Activated T-cell treated with anti-CD3 and anti-CD28 coated beads, Interleukin-2, amount 50 U/mL, for 72 hours (primary cell): ENCODE measurements at regions not wholly inside any gene's neighbourhood (a gene's known extent, or its start where the extent isn't known, plus 50 kb on each side); places are given as distances from the start of the nearest gene placed in this dataset.

ENCODE experiments used
- ATAC-seq, 2 donors: fragments of 150-1000 bp; cut with Tn5 transposase; replicated peaks in 1 of 2; 2 replicates each; pipeline ENCODE4 v1.10.0; 2021; ENCODE audit warnings: moderate library complexity in 2 of 2, mild to moderate bottlenecking in 1 of 2
- DNase-seq, 2 donors: peaks; one replicate each; pipeline ENCODE4 v3.0.0; 2021 to 2022; ENCODE audit warnings: mixed read lengths in 1 of 2
- H3K27ac Mint-ChIP-seq: one replicate; pipeline ENCODE4 v1.8.0; 2022; ENCODE audit warnings: mild to moderate bottlenecking, moderate library complexity, mixed read lengths
- H3K27me3 Mint-ChIP-seq: one replicate; pipeline ENCODE4 v1.8.0; 2022; ENCODE audit warnings: low read depth, mixed read lengths
- H3K36me3 Mint-ChIP-seq, 2 donors: one replicate each; pipeline ENCODE4 v1.8.0; 2022; ENCODE audit warnings: mixed read lengths in 2 of 2, mild to moderate bottlenecking in 1 of 2; ENCODE audit not compliant: insufficient read depth in 2 of 2
- H3K4me1 Mint-ChIP-seq: one replicate; pipeline ENCODE4 v1.8.0; 2022; ENCODE audit warnings: low read depth, mixed read lengths
- H3K4me3 Mint-ChIP-seq, 2 donors: one replicate each; pipeline ENCODE4 v1.8.0; 2022; ENCODE audit warnings: mild to moderate bottlenecking in 2 of 2, mixed read lengths in 2 of 2, moderate library complexity in 2 of 2
- H3K9me3 Mint-ChIP-seq, 2 donors: one replicate each; pipeline ENCODE4 v1.8.0; 2022; ENCODE audit warnings: mixed read lengths in 2 of 2

DNA sequence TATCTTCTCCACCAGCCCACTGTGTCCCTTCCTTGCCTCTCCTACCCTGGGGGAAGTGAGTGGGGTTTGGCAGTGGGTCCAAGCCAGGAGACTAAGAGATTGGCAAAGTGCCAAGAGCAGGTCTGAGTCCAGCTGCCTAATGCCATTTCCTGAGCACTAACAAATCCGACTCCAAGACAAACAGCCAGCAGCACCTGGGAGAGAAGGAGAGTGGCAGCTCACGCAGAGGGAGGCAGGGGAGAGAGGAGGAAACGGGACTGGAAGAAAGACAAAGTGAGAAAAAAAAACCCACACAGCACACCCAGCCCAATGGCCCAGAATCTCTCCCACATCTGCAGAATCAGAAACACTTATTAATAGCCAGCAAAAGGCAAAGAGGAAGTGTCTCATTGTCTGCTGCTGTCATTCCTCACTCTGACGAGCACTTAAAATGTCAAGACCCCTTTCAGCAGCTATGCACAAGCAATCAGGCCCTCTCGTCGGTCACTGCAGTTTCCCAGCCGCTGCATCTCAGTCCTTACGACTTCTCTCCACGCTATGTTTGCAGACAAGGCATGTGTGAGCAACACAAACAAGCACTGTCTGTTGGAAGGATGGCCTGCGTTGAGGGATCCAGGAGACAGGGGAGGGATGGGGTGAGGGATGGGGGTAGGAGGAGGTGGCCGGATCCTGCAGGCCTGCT, 558.4 kb upstream of the CADM1 start:
- Mint-ChIP-seq H3K4me1 (no peaks in the 10 kb centered on the region), H3K4me3 (no peak overlapping the region), H3K27me3 (no peaks in the 10 kb centered on the region), H3K9me3 (peaks cover 0 to 1% of the 10 kb centered on the region in 2 donors), H3K36me3 (no peaks in the 10 kb centered on the region), H3K27ac (no peak overlapping the region)
- no peak for ATAC-seq
- no peak for DNase-seq

DNA sequence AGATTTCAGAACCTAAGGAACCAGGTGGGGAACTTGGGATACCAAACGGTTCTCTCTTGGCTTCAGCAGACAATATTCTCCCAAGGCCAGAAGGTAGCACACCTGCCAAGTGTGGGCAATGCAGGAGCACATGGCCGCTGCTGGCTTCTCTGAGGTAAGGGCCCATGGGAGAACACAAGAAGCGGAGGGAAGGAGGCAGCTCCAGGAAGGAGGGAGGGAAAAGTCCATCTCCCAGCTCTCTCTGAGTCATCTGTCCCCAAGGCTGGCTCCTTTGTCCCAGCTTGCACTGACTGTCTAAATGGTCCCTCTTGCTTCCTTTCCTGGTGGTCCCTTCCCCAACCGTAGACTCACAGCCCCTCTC, 557.9 kb upstream of the CADM1 start:
- Mint-ChIP-seq H3K4me3 (no peak overlapping the region), H3K27ac (no peak overlapping the region), H3K4me1 (no peaks in the 10 kb centered on the region), H3K36me3 (no peaks in the 10 kb centered on the region), H3K27me3 (no peaks in the 10 kb centered on the region), H3K9me3 (peaks cover 0 to 1% of the 10 kb centered on the region in 2 donors)
- no peak for ATAC-seq
- DNase-seq: no peak

DNA sequence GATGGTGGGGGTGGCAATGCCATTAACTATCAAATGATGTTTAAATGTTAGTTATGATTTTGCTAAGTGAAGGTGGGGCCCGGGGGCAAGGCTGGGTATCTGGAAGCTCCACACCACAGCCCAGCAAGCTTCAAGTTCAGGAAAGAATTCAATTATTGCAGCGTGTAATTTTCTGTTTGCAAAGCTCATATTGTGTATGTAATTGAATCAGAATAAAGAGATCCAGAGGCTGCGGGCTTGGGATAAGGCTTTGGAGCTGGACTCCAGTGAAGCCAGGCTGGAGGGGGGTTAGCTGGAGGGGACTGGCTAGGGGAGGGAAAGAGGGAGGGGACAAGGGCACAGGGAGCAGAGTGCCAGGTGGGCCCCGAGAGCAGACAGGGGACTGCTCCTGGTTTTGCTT, 557.1 kb upstream of the CADM1 start:
- no peak overlapping the region for H3K27ac Mint-ChIP-seq
- H3K9me3 Mint-ChIP-seq: peaks cover 0 to 1% of the 10 kb centered on the region in 2 donors
- ATAC-seq: no peak
- H3K4me1 Mint-ChIP-seq: no peaks in the 10 kb centered on the region
- H3K36me3 Mint-ChIP-seq: no peaks in the 10 kb centered on the region
- DNase-seq: no peak
- no peaks in the 10 kb centered on the region for H3K27me3 Mint-ChIP-seq
- no peak overlapping the region for H3K4me3 Mint-ChIP-seq

DNA sequence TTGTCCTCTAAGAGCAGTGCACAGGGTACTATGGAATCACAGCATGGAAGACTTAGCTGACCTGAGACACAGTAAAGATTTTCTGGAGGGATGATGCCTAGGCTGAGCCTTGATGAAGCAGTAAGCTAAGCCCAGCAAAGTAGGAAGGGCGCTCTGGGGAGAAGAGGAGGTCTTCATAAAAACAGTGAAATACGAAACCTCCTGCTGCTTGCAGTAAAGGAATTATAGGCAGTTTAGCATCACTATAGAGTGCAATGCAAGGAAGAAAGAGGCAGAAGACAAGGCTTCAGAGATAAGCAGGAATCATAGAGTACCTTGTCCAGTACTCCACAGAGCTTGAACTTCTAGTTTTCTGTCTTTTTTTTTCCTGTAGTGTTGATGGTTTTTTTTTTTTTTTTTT, 555.7 kb upstream of the CADM1 start:
- DNase-seq (no peak), ATAC-seq (no peak)
- H3K27ac Mint-ChIP-seq: no peak overlapping the region
- H3K4me1 Mint-ChIP-seq: no peaks in the 10 kb centered on the region
- peaks cover 0 to 1% of the 10 kb centered on the region in 2 donors for H3K9me3 Mint-ChIP-seq
- H3K36me3 Mint-ChIP-seq: no peaks in the 10 kb centered on the region
- H3K27me3 Mint-ChIP-seq: no peaks in the 10 kb centered on the region
- H3K4me3 Mint-ChIP-seq: no peak overlapping the region

DNA sequence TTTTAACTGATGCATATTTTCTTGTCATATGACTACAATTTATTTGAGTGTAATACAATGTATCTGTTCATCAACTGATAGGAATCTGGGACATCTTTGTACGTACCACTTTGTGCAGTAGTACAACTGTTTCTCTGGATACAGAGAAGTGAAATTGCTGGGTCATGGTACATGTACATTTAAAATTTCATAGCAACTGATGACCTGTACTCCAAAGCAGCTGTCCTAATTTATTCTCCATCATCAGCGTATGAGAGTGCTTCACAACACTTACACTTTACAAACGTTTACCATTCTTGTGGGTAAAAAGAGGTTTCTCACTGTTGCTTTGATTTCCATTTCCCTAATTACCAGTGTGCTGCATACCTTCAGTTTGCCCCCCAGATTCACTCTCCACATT, 552.8 kb upstream of the CADM1 start:
- DNase-seq (no peak), ATAC-seq (no peak)
- Mint-ChIP-seq H3K4me1 (no peaks in the 10 kb centered on the region), H3K27me3 (peaks cover 6% of the 10 kb centered on the region), H3K9me3 (peaks cover 0 to 1% of the 10 kb centered on the region in 2 donors), H3K27ac (no peak overlapping the region), H3K4me3 (no peak overlapping the region), H3K36me3 (no peaks in the 10 kb centered on the region)

DNA sequence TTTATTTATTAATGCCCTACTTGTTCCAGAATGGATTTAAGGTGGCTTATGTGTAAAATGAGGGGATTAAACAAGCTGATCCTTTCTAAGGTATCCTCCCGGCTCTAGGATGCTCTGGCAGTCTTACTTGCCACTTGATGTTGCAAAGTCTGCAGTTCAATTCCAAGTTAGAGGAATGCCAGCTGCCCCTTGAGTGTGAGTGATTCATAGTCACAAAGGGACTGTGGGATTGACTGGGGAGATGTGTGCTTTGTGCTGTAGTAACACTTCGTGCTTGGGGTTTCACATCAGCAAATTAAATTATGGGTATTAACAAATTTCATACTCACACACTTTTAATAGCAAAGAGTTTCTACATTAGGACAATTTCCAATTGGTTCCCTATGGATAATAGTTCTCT, 550.8 kb upstream of the CADM1 start:
- no peaks in the 10 kb centered on the region for H3K36me3 Mint-ChIP-seq
- H3K4me3 Mint-ChIP-seq: no peak overlapping the region
- ATAC-seq: no peak
- H3K9me3 Mint-ChIP-seq: peaks cover 0 to 1% of the 10 kb centered on the region in 2 donors
- no peak for DNase-seq
- H3K4me1 Mint-ChIP-seq: no peaks in the 10 kb centered on the region
- H3K27ac Mint-ChIP-seq: no peak overlapping the region
- H3K27me3 Mint-ChIP-seq: peaks cover 6% of the 10 kb centered on the region

DNA sequence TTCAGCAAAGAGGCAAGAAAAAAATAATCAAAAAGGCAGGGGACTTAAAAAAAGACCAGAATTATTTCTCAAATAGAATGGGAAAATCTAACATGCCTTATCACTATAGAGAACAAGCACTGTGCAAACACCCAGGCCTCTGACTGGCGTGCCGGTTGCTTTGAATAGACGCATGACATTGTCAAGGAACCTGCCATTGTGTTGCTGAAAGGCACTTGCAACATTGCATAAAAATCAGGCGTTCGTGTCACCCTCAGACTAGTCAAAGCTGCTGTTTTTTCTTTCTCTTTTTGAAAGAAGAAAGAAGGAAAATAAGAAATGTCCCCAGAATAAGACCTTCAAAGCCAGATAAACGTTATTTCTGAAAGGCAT, 549.3 kb upstream of the CADM1 start:
- H3K4me1 Mint-ChIP-seq: no peaks in the 10 kb centered on the region
- no peak overlapping the region for H3K27ac Mint-ChIP-seq
- no peak overlapping the region for H3K4me3 Mint-ChIP-seq
- H3K9me3 Mint-ChIP-seq: no peaks in the 10 kb centered on the region
- no peak for DNase-seq
- no peak for ATAC-seq
- peaks cover 6% of the 10 kb centered on the region for H3K27me3 Mint-ChIP-seq
- H3K36me3 Mint-ChIP-seq: no peaks in the 10 kb centered on the region

DNA sequence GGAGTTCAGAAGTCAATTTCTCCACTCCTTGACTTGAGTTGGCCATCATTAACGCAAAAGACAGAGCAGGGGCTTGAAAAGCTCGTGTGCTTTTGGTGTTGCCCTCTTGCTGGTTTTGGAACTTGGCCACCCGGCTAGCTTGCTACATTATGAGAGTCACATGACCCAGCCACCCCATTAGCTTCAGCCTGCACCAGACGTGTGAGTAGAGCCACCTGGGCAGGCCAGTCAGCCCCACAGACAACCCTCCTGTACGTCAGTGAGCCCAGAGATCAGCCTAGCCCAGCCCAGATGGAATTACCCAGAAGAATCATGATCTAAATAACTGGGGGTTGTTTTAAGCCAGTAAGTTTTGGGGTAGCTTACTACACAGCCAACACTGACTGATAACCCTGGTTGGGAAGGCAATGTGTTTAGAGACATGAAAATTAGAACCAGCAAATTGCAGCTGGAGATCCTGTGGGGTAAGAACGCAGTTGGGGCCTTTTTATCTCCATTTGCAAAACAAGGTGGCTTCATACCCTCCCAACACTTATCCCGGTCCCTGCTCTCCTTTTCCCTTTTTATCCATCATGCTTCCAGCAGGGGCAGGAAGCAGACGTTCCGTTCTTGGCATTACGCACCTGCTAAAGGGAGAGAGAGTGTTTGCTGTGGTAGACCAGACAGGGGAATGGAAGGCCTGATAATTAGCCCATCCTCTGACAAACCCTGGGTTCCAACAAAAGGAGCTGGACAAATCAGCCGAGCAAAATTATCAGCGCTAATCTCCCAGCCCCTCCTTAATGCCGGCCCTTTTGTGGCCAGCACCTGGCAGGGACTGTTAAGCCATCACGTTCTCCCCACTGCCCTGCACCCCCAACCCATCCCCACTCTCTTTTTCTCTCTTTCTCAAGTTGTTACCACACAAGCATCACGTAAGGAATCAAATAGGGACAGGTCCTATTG, 548.7 kb upstream of the CADM1 start:
- Mint-ChIP-seq H3K4me1 (no peaks in the 10 kb centered on the region), H3K27ac (no peak overlapping the region), H3K36me3 (no peaks in the 10 kb centered on the region), H3K9me3 (no peaks in the 10 kb centered on the region), H3K4me3 (no peak overlapping the region), H3K27me3 (peaks cover 6% of the 10 kb centered on the region)
- DNase-seq: no peak
- no peak for ATAC-seq

DNA sequence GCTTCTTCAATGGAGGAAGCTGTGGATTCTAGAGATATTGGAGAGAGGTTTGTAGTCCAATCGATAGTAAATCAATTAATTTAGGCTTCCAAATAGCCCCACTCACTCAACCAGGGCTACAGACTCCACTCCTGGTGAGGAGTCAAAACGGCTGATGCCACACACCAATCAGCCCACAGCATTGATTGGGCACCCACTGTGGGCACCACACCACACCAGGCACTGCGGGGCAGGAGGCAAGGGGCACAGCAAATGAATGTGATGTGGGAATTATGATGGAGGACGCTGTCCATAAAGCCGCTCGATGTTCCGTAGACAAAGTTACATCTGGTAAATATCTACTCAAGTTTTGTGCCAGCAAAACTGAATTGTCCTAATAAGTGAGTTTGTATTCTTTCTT, 547.3 kb upstream of the CADM1 start:
- H3K4me3 Mint-ChIP-seq: no peak overlapping the region
- peaks cover 6% of the 10 kb centered on the region for H3K27me3 Mint-ChIP-seq
- no peaks in the 10 kb centered on the region for H3K4me1 Mint-ChIP-seq
- DNase-seq (no peak), ATAC-seq (no peak)
- H3K36me3 Mint-ChIP-seq: no peaks in the 10 kb centered on the region
- no peak overlapping the region for H3K27ac Mint-ChIP-seq
- H3K9me3 Mint-ChIP-seq: no peaks in the 10 kb centered on the region

DNA sequence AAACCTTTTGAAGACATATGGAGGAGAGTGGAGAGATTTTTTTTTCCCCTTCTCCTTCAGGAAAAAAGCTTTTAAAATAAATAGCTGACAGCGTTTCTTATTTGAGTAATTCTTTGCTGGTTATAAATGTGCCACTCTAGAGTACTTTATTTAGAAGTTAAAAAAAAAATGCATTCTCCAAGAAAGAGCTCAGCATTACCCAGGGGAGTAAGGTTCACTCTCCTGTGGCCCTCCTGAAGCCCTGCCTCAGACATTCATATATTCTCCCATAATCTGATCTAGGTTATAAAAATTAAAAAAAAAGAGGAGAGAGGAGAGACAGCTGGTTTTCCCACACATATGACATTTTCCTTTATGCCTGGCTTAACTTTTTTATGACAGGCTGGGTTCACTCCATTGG, 545.2 kb upstream of the CADM1 start:
- H3K4me1 Mint-ChIP-seq: no peaks in the 10 kb centered on the region
- H3K27me3 Mint-ChIP-seq: peaks cover 6% of the 10 kb centered on the region
- H3K9me3 Mint-ChIP-seq: no peaks in the 10 kb centered on the region
- H3K4me3 Mint-ChIP-seq: no peak overlapping the region
- H3K36me3 Mint-ChIP-seq: no peaks in the 10 kb centered on the region
- ATAC-seq: no peak
- H3K27ac Mint-ChIP-seq: no peak overlapping the region
- no peak for DNase-seq

DNA sequence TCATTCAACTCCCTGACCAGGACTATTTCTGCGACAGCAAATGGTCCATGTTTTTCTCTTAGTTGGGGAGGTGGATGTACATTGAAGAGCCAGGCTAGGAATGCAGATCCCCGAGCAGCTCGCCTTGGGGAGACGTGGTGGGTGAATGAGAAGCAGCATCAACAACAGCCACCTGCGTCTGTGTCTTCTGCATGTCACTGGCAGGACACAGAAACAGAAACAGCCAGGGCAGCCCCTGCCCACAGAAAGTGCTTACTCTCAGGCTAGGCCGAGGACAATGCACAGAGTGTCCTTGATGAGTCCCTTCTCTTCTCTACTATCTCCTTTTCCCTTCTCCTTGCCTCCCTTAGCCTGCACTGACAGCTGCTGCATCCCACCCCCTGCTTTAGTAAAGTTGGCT, 541.9 kb upstream of the CADM1 start:
- DNase-seq (no peak), ATAC-seq (no peak)
- H3K9me3 Mint-ChIP-seq: peaks cover 0 to 3% of the 10 kb centered on the region in 2 donors
- no peaks in the 10 kb centered on the region for H3K36me3 Mint-ChIP-seq
- H3K27ac Mint-ChIP-seq: no peak overlapping the region
- no peaks in the 10 kb centered on the region for H3K4me1 Mint-ChIP-seq
- no peaks in the 10 kb centered on the region for H3K27me3 Mint-ChIP-seq
- H3K4me3 Mint-ChIP-seq: no peak overlapping the region

DNA sequence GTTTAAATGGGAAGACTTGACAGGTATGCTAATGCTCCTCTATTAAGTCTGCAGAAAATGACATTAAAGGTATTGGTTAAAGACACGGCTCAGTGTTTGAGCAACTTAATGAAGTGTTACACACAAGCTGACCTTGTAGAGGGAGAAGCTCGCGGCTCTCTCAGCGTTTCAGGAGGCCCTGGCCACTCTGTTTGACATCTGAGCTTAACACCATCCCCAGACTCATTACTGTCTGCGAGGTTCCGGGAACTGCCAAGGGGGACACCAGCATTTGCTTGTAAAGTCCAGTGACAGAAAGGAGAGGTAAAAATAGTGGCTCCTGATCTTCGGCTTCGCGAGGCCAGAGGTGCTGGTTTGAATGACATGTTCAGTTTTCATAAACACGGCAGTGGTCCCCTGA, 540.7 kb upstream of the CADM1 start:
- H3K9me3 Mint-ChIP-seq: peaks cover 0 to 3% of the 10 kb centered on the region in 2 donors
- no peaks in the 10 kb centered on the region for H3K4me1 Mint-ChIP-seq
- ATAC-seq (no peak), DNase-seq (no peak)
- no peak overlapping the region for H3K27ac Mint-ChIP-seq
- H3K27me3 Mint-ChIP-seq: no peaks in the 10 kb centered on the region
- H3K4me3 Mint-ChIP-seq: no peak overlapping the region
- no peaks in the 10 kb centered on the region for H3K36me3 Mint-ChIP-seq

DNA sequence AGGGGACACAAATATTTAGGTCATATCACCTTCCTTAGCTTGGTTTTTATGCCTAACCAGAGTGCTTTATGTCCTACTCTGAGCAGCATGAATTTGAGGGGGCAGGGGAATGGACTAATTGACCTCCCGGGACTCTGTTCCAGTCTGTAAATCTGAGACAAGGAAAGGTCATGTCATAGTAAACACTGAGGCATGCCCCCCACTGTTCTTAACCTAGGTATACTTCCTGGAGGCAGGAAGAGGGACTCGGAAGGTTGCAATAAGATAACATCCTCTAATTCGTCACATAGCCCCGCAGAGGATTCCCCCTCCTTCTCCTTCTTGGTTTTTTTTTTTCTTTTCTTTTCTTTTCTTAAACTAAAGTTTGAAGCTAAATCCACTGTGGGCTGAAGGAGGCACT, 540.3 kb upstream of the CADM1 start:
- DNase-seq (no peak), ATAC-seq (no peak)
- Mint-ChIP-seq H3K4me3 (no peak overlapping the region), H3K27me3 (no peaks in the 10 kb centered on the region), H3K9me3 (peaks cover 0 to 3% of the 10 kb centered on the region in 2 donors), H3K27ac (no peak overlapping the region), H3K4me1 (no peaks in the 10 kb centered on the region), H3K36me3 (no peaks in the 10 kb centered on the region)

DNA sequence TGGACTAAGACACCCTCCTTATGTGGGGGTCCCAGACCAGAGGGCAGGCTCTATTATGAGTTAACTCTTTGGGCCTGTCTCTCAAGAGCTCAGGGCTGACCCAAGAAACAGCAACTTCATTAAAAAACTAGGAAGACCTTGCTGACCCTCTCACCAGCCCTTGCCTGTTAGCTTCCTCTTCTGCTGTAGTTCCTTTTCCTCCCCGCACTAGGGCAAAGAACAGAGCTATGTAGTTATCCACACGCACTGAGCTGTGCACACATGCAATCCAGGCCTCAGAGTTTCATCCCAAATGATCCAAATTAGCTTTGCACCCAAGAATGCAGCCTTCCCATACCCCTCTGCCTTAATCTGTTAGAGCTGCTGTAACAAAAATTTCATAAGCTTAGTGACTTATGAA, 539.6 kb upstream of the CADM1 start:
- H3K4me3 Mint-ChIP-seq: no peak overlapping the region
- H3K9me3 Mint-ChIP-seq: peaks cover 0 to 3% of the 10 kb centered on the region in 2 donors
- no peak overlapping the region for H3K27ac Mint-ChIP-seq
- no peaks in the 10 kb centered on the region for H3K36me3 Mint-ChIP-seq
- no peaks in the 10 kb centered on the region for H3K4me1 Mint-ChIP-seq
- H3K27me3 Mint-ChIP-seq: no peaks in the 10 kb centered on the region
- ATAC-seq (no peak), DNase-seq (no peak)
